Breast epithelium (tissue), 3 donors: ENCODE measurements at regions not wholly inside any gene's neighbourhood (a gene's known extent, or its start where the extent isn't known, plus 50 kb on each side); places are given as distances from the start of the nearest gene placed in this dataset.

Experiments used
- POLR2A ChIP-seq: fragments of 450-650 bp; IDR thresholded peaks from one replicate; pipeline ENCODE4 v1.6.1; 2016; ENCODE audit warnings: antibody characterized with exemption, mild to moderate bottlenecking, moderate library complexity
- TF ChIP-seq, protein P1 (sequence below), 3 donors: fragments of 450-650 bp; IDR thresholded peaks; one replicate each; pipeline ENCODE4 v1.5.1; 2016 to 2017; ENCODE audit warnings: antibody characterized with exemption in 3 of 3, mild to moderate bottlenecking in 3 of 3, moderate library complexity in 3 of 3

GRCh38 chr1:189847613-189848012, 630.1 kb downstream of the BRINP3 start:
- TF ChIP-seq, protein P1, sequence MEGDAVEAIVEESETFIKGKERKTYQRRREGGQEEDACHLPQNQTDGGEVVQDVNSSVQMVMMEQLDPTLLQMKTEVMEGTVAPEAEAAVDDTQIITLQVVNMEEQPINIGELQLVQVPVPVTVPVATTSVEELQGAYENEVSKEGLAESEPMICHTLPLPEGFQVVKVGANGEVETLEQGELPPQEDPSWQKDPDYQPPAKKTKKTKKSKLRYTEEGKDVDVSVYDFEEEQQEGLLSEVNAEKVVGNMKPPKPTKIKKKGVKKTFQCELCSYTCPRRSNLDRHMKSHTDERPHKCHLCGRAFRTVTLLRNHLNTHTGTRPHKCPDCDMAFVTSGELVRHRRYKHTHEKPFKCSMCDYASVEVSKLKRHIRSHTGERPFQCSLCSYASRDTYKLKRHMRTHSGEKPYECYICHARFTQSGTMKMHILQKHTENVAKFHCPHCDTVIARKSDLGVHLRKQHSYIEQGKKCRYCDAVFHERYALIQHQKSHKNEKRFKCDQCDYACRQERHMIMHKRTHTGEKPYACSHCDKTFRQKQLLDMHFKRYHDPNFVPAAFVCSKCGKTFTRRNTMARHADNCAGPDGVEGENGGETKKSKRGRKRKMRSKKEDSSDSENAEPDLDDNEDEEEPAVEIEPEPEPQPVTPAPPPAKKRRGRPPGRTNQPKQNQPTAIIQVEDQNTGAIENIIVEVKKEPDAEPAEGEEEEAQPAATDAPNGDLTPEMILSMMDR (IDR thresholded peaks at IDR 0.05): no peak
- no peak for TF ChIP-seq POLR2A
